ENCODE measurements at regions not wholly inside any gene's neighbourhood (a gene's known extent, or its start where the extent isn't known, plus 50 kb on each side); places are given as distances from the start of the nearest gene placed in this dataset.

GRCh38 chr18:8507915-8508705 is 101.1 kb upstream of the RAB12 start:
- Mint-ChIP-seq H3K4me1 (no peaks in the 10 kb centered on the region), H3K9me3 (peaks cover 0 to 3% (median 0%) of the 10 kb centered on the region in 7 donors), H3K27ac (no peak overlapping the region), H3K36me3 (no peaks in the 10 kb centered on the region), H3K4me3 (no peak overlapping the region), H3K27me3 (peaks cover 5% of the 10 kb centered on the region)
- Histone ChIP-seq H3K4me1 (ENCODE audit: control insufficient read depth, insufficient read depth, low read length, poor library complexity, severe bottlenecking) (no peaks in the 10 kb centered on the region), H3K4me3 (ENCODE audit: low read depth, low read length) (no peak overlapping the region), H3K9me3 (ENCODE audit: control insufficient read depth in 2 of 2, low read length in 2 of 2) (no peaks in the 10 kb centered on the region), H3K27me3 (ENCODE audit: control insufficient read depth, insufficient read depth, low read length) (no peaks in the 10 kb centered on the region), H3K36me3 (ENCODE audit: control insufficient read depth, insufficient read depth, low read length) (no peaks in the 10 kb centered on the region), H3K27ac (ENCODE audit: insufficient read depth, low read length, poor library complexity, severe bottlenecking) (no peak overlapping the region)
- no peak for ATAC-seq (ENCODE audit: low read depth in 2 of 2)
- no peak for DNase-seq

GRCh38 chr18:8513249-8513648 is 96.0 kb upstream of the RAB12 start:
- no peaks in the 10 kb centered on the region for H3K36me3 ChIP-seq (ENCODE audit: control insufficient read depth, insufficient read depth, low read length)
- no peak overlapping the region for H3K27ac ChIP-seq (ENCODE audit: insufficient read depth, low read length, poor library complexity, severe bottlenecking)
- no peaks in the 10 kb centered on the region for H3K4me1 Mint-ChIP-seq
- no peaks in the 10 kb centered on the region for H3K27me3 ChIP-seq (ENCODE audit: control insufficient read depth, insufficient read depth, low read length)
- H3K4me3 Mint-ChIP-seq: no peak overlapping the region
- H3K27me3 Mint-ChIP-seq: peaks cover 5% of the 10 kb centered on the region
- no peaks in the 10 kb centered on the region for H3K36me3 Mint-ChIP-seq
- no peak overlapping the region for H3K4me3 ChIP-seq (ENCODE audit: low read depth, low read length)
- no peaks in the 10 kb centered on the region for H3K4me1 ChIP-seq (ENCODE audit: control insufficient read depth, insufficient read depth, low read length, poor library complexity, severe bottlenecking)
- H3K9me3 ChIP-seq (ENCODE audit: control insufficient read depth in 2 of 2, low read length in 2 of 2): no peaks in the 10 kb centered on the region
- no peak for ATAC-seq (ENCODE audit: low read depth in 2 of 2)
- DNase-seq: no peak
- peaks cover 0 to 4% (median 0%) of the 10 kb centered on the region in 7 donors for H3K9me3 Mint-ChIP-seq
- no peak overlapping the region for H3K27ac Mint-ChIP-seq

- no peaks in the 10 kb centered on the region for H3K9me3 ChIP-seq (ENCODE audit: control insufficient read depth in 2 of 2, low read length in 2 of 2)
- no peaks in the 10 kb centered on the region for H3K4me1 ChIP-seq (ENCODE audit: control insufficient read depth, insufficient read depth, low read length, poor library complexity, severe bottlenecking)
- H3K36me3 Mint-ChIP-seq: no peaks in the 10 kb centered on the region
- no peak overlapping the region for H3K27ac ChIP-seq (ENCODE audit: insufficient read depth, low read length, poor library complexity, severe bottlenecking)
- no peak overlapping the region for H3K4me3 Mint-ChIP-seq
- no peak overlapping the region for H3K27ac Mint-ChIP-seq
- no peak for DNase-seq
- no peak overlapping the region for H3K4me3 ChIP-seq (ENCODE audit: low read depth, low read length)
- H3K36me3 ChIP-seq (ENCODE audit: control insufficient read depth, insufficient read depth, low read length): no peaks in the 10 kb centered on the region
- peaks cover 5% of the 10 kb centered on the region for H3K27me3 Mint-ChIP-seq
- H3K4me1 Mint-ChIP-seq: no peaks in the 10 kb centered on the region
- no peak for ATAC-seq (ENCODE audit: low read depth in 2 of 2)
- peaks cover 0 to 4% (median 0%) of the 10 kb centered on the region in 7 donors for H3K9me3 Mint-ChIP-seq
- H3K27me3 ChIP-seq (ENCODE audit: control insufficient read depth, insufficient read depth, low read length): no peaks in the 10 kb centered on the region
Observed at GRCh38 chr18:8514409-8514808, 94.8 kb upstream of the RAB12 start.

GRCh38 chr18:8515142-8515865 is 93.9 kb upstream of the RAB12 start:
- Histone ChIP-seq H3K36me3 (ENCODE audit: control insufficient read depth, insufficient read depth, low read length) (no peaks in the 10 kb centered on the region), H3K27me3 (ENCODE audit: control insufficient read depth, insufficient read depth, low read length) (no peaks in the 10 kb centered on the region), H3K9me3 (ENCODE audit: control insufficient read depth in 2 of 2, low read length in 2 of 2) (no peaks in the 10 kb centered on the region), H3K27ac (ENCODE audit: insufficient read depth, low read length, poor library complexity, severe bottlenecking) (no peak overlapping the region), H3K4me1 (ENCODE audit: control insufficient read depth, insufficient read depth, low read length, poor library complexity, severe bottlenecking) (no peaks in the 10 kb centered on the region), H3K4me3 (ENCODE audit: low read depth, low read length) (no peak overlapping the region)
- Mint-ChIP-seq H3K9me3 (peaks cover 0 to 5% (median under 1%) of the 10 kb centered on the region in 7 donors), H3K4me1 (no peaks in the 10 kb centered on the region), H3K27ac (no peak overlapping the region), H3K4me3 (no peak overlapping the region), H3K27me3 (no peaks in the 10 kb centered on the region), H3K36me3 (no peaks in the 10 kb centered on the region)
- ATAC-seq (ENCODE audit: low read depth in 2 of 2) (no peak), DNase-seq (no peak)

- H3K27ac Mint-ChIP-seq: no peak overlapping the region
Observed at GRCh38 chr18:8516371-8517250, 92.6 kb upstream of the RAB12 start.

GRCh38 chr18:8517276-8517675 is 92.0 kb upstream of the RAB12 start:
- no peak overlapping the region for H3K27ac Mint-ChIP-seq
- no peak overlapping the region for H3K4me3 Mint-ChIP-seq
- Histone ChIP-seq H3K36me3 (ENCODE audit: control insufficient read depth, insufficient read depth, low read length) (no peaks in the 10 kb centered on the region), H3K4me3 (ENCODE audit: low read depth, low read length) (no peak overlapping the region), H3K27ac (ENCODE audit: insufficient read depth, low read length, poor library complexity, severe bottlenecking) (no peak overlapping the region), H3K4me1 (ENCODE audit: control insufficient read depth, insufficient read depth, low read length, poor library complexity, severe bottlenecking) (no peaks in the 10 kb centered on the region), H3K9me3 (ENCODE audit: control insufficient read depth in 2 of 2, low read length in 2 of 2) (no peaks in the 10 kb centered on the region), H3K27me3 (ENCODE audit: control insufficient read depth, insufficient read depth, low read length) (no peaks in the 10 kb centered on the region)
- no peak for DNase-seq
- no peak for ATAC-seq (ENCODE audit: low read depth in 2 of 2)
- no peaks in the 10 kb centered on the region for H3K4me1 Mint-ChIP-seq
- no peaks in the 10 kb centered on the region for H3K36me3 Mint-ChIP-seq
- peaks cover 0 to 9% (median 3%) of the 10 kb centered on the region in 7 donors for H3K9me3 Mint-ChIP-seq
- peaks cover 4% of the 10 kb centered on the region for H3K27me3 Mint-ChIP-seq

More at GRCh38 chr18:8516371-8517250, 92.6 kb upstream of the RAB12 start:
- Histone ChIP-seq H3K27ac (ENCODE audit: insufficient read depth, low read length, poor library complexity, severe bottlenecking) (no peak overlapping the region), H3K4me1 (ENCODE audit: control insufficient read depth, insufficient read depth, low read length, poor library complexity, severe bottlenecking) (no peaks in the 10 kb centered on the region), H3K36me3 (ENCODE audit: control insufficient read depth, insufficient read depth, low read length) (no peaks in the 10 kb centered on the region), H3K9me3 (ENCODE audit: control insufficient read depth in 2 of 2, low read length in 2 of 2) (no peaks in the 10 kb centered on the region), H3K4me3 (ENCODE audit: low read depth, low read length) (no peak overlapping the region), H3K27me3 (ENCODE audit: control insufficient read depth, insufficient read depth, low read length) (no peaks in the 10 kb centered on the region)
- Mint-ChIP-seq H3K4me3 (no peak overlapping the region), H3K4me1 (no peaks in the 10 kb centered on the region), H3K27me3 (peaks cover 4% of the 10 kb centered on the region), H3K36me3 (no peaks in the 10 kb centered on the region), H3K9me3 (peaks cover 0 to 9% (median 3%) of the 10 kb centered on the region in 7 donors)
- ATAC-seq (ENCODE audit: low read depth in 2 of 2): no peak
- DNase-seq: no peak

- Mint-ChIP-seq H3K27me3 (peaks cover 11% of the 10 kb centered on the region), H3K4me1 (no peaks in the 10 kb centered on the region), H3K36me3 (no peaks in the 10 kb centered on the region), H3K9me3 (peaks cover 2 to 12% (median 7%) of the 10 kb centered on the region in 7 donors), H3K27ac (no peak overlapping the region), H3K4me3 (no peak overlapping the region)
- Histone ChIP-seq H3K4me3 (ENCODE audit: low read depth, low read length) (no peak overlapping the region), H3K36me3 (ENCODE audit: control insufficient read depth, insufficient read depth, low read length) (no peaks in the 10 kb centered on the region), H3K9me3 (ENCODE audit: control insufficient read depth in 2 of 2, low read length in 2 of 2) (no peaks in the 10 kb centered on the region), H3K27ac (ENCODE audit: insufficient read depth, low read length, poor library complexity, severe bottlenecking) (no peak overlapping the region), H3K27me3 (ENCODE audit: control insufficient read depth, insufficient read depth, low read length) (peaks cover 2% of the 10 kb centered on the region), H3K4me1 (ENCODE audit: control insufficient read depth, insufficient read depth, low read length, poor library complexity, severe bottlenecking) (no peaks in the 10 kb centered on the region)
- ATAC-seq (ENCODE audit: low read depth in 2 of 2): no peak
- DNase-seq: no peak
Observed at GRCh38 chr18:8519102-8519501, 90.1 kb upstream of the RAB12 start.
